Astrocyte of the hippocampus (primary cell): ENCODE measurements at regions not wholly inside any gene's neighbourhood (a gene's known extent, or its start where the extent isn't known, plus 50 kb on each side); places are given as distances from the start of the nearest gene placed in this dataset.

Experiments used
- DNase-seq: peaks from one replicate; pipeline ENCODE4 v3.0.0; 2011; ENCODE audit warnings: low read depth, low spot score

GRCh38 chr18:41265047-41265446 is 690.0 kb upstream of the PIK3C3 start:
- DNase-seq = peak; percentile 9

GRCh38 chr18:41263956-41264355 is 691.1 kb upstream of the PIK3C3 start:
- no peak for DNase-seq

GRCh38 chr18:41262688-41263087 is 692.3 kb upstream of the PIK3C3 start:
- DNase-seq = no peak

GRCh38 chr18:41244591-41245037 is 710.4 kb upstream of the PIK3C3 start:
- no peak for DNase-seq

GRCh38 chr18:41237317-41237716 is 717.7 kb upstream of the PIK3C3 start:
- DNase-seq = no peak

GRCh38 chr18:41231681-41232080 is 723.4 kb upstream of the PIK3C3 start:
- DNase-seq = no peak

GRCh38 chr18:41227993-41228392 is 727.0 kb upstream of the PIK3C3 start:
- no peak for DNase-seq

GRCh38 chr18:41226911-41227310 is 728.1 kb upstream of the PIK3C3 start:
- DNase-seq = no peak

- peak; percentile 66 for DNase-seq
Measured at GRCh38 chr18:41226186-41226585, 728.8 kb upstream of the PIK3C3 start.

- DNase-seq = no peak
Measured at GRCh38 chr18:41216341-41217003, 738.6 kb upstream of the PIK3C3 start.

- no peak for DNase-seq
Measured at GRCh38 chr18:41207706-41208105, 747.3 kb upstream of the PIK3C3 start.

- no peak for DNase-seq
Measured at GRCh38 chr18:41206341-41206830, 748.6 kb upstream of the PIK3C3 start.

GRCh38 chr18:41199212-41199611 is 755.8 kb upstream of the PIK3C3 start:
- DNase-seq = no peak

GRCh38 chr18:41197967-41198366 is 757.1 kb upstream of the PIK3C3 start:
- DNase-seq = no peak

- peak; percentile 23 for DNase-seq
Measured at GRCh38 chr18:41170346-41170745, 784.7 kb upstream of the PIK3C3 start.

- DNase-seq = peak; percentile 9
Measured at GRCh38 chr18:41165625-41166024, 789.4 kb upstream of the PIK3C3 start.

GRCh38 chr18:41162781-41163180 is 792.3 kb upstream of the PIK3C3 start:
- DNase-seq = no peak

- DNase-seq = no peak
Measured at GRCh38 chr18:41162191-41162590, 792.8 kb upstream of the PIK3C3 start.

GRCh38 chr18:41155910-41156851 is 798.9 kb upstream of the PIK3C3 start:
- DNase-seq = no peak

GRCh38 chr18:41155025-41155424 is 800.0 kb upstream of the PIK3C3 start:
- no peak for DNase-seq

- DNase-seq = no peak
Measured at GRCh38 chr18:41153871-41154270, 801.2 kb upstream of the PIK3C3 start.

- DNase-seq = no peak
Measured at GRCh38 chr18:41150316-41150715, 804.7 kb upstream of the PIK3C3 start.

GRCh38 chr18:41146301-41146700 is 808.7 kb upstream of the PIK3C3 start:
- DNase-seq = no peak
